Fibroblast of lung (primary cell): ENCODE measurements at regions not wholly inside any gene's neighbourhood (a gene's known extent, or its start where the extent isn't known, plus 50 kb on each side); places are given as distances from the start of the nearest gene placed in this dataset.

Source experiments
- DNase-seq, 2 donors: peaks; one replicate each; pipeline versions ENCODE4 v3.0.0 to v3.0.0-alpha.2; 2010; ENCODE audit warnings: low read depth in 2 of 2
- H2AFZ ChIP-seq: 2 replicates; pipeline ENCODE4 v1.5.1; 2012; ENCODE audit warnings: low read length, control low read depth, inconsistent platforms
- H3K27ac ChIP-seq: 2 replicates; pipeline ENCODE4 v1.5.1; 2011; ENCODE audit warnings: low read length, control low read depth; ENCODE audit not compliant: insufficient read depth
- H3K27me3 ChIP-seq: 2 replicates; pipeline ENCODE4 v1.5.1; 2011; ENCODE audit warnings: mild to moderate bottlenecking, low read length; ENCODE audit not compliant: control insufficient read depth, insufficient read depth
- H3K36me3 ChIP-seq: 2 replicates; pipeline ENCODE4 v1.5.1; 2011; ENCODE audit warnings: low read length; ENCODE audit not compliant: control insufficient read depth, insufficient read depth
- H3K4me1 ChIP-seq: 2 replicates; pipeline ENCODE4 v1.5.1; 2011; ENCODE audit warnings: low read length; ENCODE audit not compliant: control insufficient read depth, insufficient read depth; ENCODE audit errors: extremely low read depth
- H3K4me2 ChIP-seq: 2 replicates; pipeline ENCODE4 v1.5.1; 2011; ENCODE audit warnings: low read length, control low read depth; ENCODE audit not compliant: insufficient read depth; ENCODE audit errors: extremely low read depth
- H3K4me3 ChIP-seq, 4 experiments: fragments of 200-600 bp in 1 of 4; sonication (generic) in 1 of 4; replicated peaks in 1 of 4; 2 replicates each; pipeline ENCODE4 v1.5.1; 2011 to 2016; ENCODE audit warnings: low read length in 4 of 4, low read depth in 3 of 4, mild to moderate bottlenecking in 3 of 4, control low read depth in 2 of 4, inconsistent platforms in 1 of 4, mixed read lengths in 1 of 4; ENCODE audit not compliant: insufficient read depth in 1 of 4; ENCODE audit errors: control extremely low read depth in 1 of 4
- H3K79me2 ChIP-seq: 2 replicates; pipeline ENCODE4 v1.5.1; 2012; ENCODE audit warnings: mild to moderate bottlenecking, low read length, inconsistent platforms; ENCODE audit not compliant: control insufficient read depth, insufficient read depth
- H3K9ac ChIP-seq: 2 replicates; pipeline ENCODE4 v1.5.1; 2011; ENCODE audit warnings: mild to moderate bottlenecking, low read length, control low read depth; ENCODE audit not compliant: insufficient read depth
- H3K9me3 ChIP-seq: 2 replicates; pipeline ENCODE4 v1.5.1; 2012; ENCODE audit warnings: low read depth, low read length; ENCODE audit not compliant: control insufficient read depth, insufficient read depth
- H4K20me1 ChIP-seq: 2 replicates; pipeline ENCODE4 v1.5.1; 2011; ENCODE audit warnings: low read length; ENCODE audit not compliant: control insufficient read depth, insufficient read depth; ENCODE audit errors: extremely low read depth
- EZH2 ChIP-seq: IDR thresholded peaks from 2 replicates; pipeline ENCODE4 v1.5.1; 2012; ENCODE audit warnings: low read length, control low read depth, mild to moderate bottlenecking; ENCODE audit errors: missing control alignments
- TF ChIP-seq, protein P1 (sequence below), 2 donors: IDR thresholded peaks in 1 of 2; conservative IDR thresholded peaks in 1 of 2; 1 replicate in 1 of 2; 2 replicates in 1 of 2; pipeline ENCODE4 v1.5.1; 2011 to 2012; ENCODE audit warnings: low read length in 2 of 2, control low read depth in 1 of 2, inconsistent platforms in 1 of 2, low read depth in 1 of 2, mild to moderate bottlenecking in 1 of 2

GRCh38 chr17:79261355-79262072 is 186.9 kb downstream of the ENGASE start:
- no peaks in the 10 kb centered on the region for H3K4me1 ChIP-seq
- TF ChIP-seq EZH2 = no peak
- TF ChIP-seq, protein P1, sequence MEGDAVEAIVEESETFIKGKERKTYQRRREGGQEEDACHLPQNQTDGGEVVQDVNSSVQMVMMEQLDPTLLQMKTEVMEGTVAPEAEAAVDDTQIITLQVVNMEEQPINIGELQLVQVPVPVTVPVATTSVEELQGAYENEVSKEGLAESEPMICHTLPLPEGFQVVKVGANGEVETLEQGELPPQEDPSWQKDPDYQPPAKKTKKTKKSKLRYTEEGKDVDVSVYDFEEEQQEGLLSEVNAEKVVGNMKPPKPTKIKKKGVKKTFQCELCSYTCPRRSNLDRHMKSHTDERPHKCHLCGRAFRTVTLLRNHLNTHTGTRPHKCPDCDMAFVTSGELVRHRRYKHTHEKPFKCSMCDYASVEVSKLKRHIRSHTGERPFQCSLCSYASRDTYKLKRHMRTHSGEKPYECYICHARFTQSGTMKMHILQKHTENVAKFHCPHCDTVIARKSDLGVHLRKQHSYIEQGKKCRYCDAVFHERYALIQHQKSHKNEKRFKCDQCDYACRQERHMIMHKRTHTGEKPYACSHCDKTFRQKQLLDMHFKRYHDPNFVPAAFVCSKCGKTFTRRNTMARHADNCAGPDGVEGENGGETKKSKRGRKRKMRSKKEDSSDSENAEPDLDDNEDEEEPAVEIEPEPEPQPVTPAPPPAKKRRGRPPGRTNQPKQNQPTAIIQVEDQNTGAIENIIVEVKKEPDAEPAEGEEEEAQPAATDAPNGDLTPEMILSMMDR (conservative IDR thresholded peaks at IDR 0.05 in 1 of 2, IDR thresholded peaks at IDR 0.05 in 1 of 2; ENCODE audit: low read depth in 1 of 2, low read length in 2 of 2) = no peak
- H3K27me3 ChIP-seq = no peaks in the 10 kb centered on the region

GRCh38 chr17:79258843-79259242 is 184.2 kb downstream of the ENGASE start:
- H3K4me1 ChIP-seq = no peaks in the 10 kb centered on the region
- no peaks in the 10 kb centered on the region for H3K9me3 ChIP-seq
- no peak for DNase-seq
- H3K36me3 ChIP-seq = no peaks in the 10 kb centered on the region
- H4K20me1 ChIP-seq = no peaks in the 10 kb centered on the region
- no peak overlapping the region for H2AFZ ChIP-seq
- H3K4me2 ChIP-seq = no peak overlapping the region
- H3K79me2 ChIP-seq = no peaks in the 10 kb centered on the region
- H3K27ac ChIP-seq = no peak overlapping the region
- H3K4me3 ChIP-seq = no peak overlapping the region
- no peaks in the 10 kb centered on the region for H3K27me3 ChIP-seq
- no peak overlapping the region for H3K9ac ChIP-seq
- TF ChIP-seq, protein P1 (conservative IDR thresholded peaks at IDR 0.05 in 1 of 2, IDR thresholded peaks at IDR 0.05 in 1 of 2; ENCODE audit: low read depth in 1 of 2, low read length in 2 of 2) = no peak
- no peak for TF ChIP-seq EZH2

More at GRCh38 chr17:79261355-79262072, 186.9 kb downstream of the ENGASE start:
- no peak overlapping the region for H2AFZ ChIP-seq
- no peaks in the 10 kb centered on the region for H4K20me1 ChIP-seq
- no peaks in the 10 kb centered on the region for H3K36me3 ChIP-seq
- H3K79me2 ChIP-seq = no peaks in the 10 kb centered on the region
- H3K4me3 ChIP-seq = no peak overlapping the region
- H3K9me3 ChIP-seq = no peaks in the 10 kb centered on the region
- DNase-seq = no peak
- H3K9ac ChIP-seq = no peak overlapping the region
- no peak overlapping the region for H3K27ac ChIP-seq
- H3K4me2 ChIP-seq = no peak overlapping the region

DNA sequence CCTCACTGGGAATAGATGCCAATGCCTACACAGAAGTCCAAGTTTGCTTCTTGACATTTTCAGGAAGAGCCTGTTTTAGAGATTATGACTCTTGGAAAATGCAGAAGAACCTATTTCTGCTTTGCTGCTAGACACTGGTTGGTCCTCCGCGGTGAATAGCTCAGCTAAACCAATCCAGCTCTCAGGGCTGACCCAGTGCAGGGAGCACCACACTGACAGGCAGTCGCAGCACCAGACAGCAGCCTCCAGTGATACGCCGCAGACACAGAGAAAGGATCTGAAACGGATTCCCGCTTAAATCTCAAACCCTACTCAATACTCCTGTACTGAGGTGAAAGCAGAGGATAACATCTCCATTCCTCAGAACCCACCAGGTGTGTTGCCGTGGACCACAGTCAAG is 183.4 kb downstream of the ENGASE start:
- H3K4me3 ChIP-seq = no peak overlapping the region
- no peak overlapping the region for H3K4me2 ChIP-seq
- H3K9me3 ChIP-seq = no peaks in the 10 kb centered on the region
- H3K27me3 ChIP-seq = no peaks in the 10 kb centered on the region
- H3K9ac ChIP-seq = no peak overlapping the region
- H3K27ac ChIP-seq = no peak overlapping the region
- no peak for DNase-seq
- H4K20me1 ChIP-seq = no peaks in the 10 kb centered on the region
- no peak overlapping the region for H2AFZ ChIP-seq
- H3K79me2 ChIP-seq = no peaks in the 10 kb centered on the region
- H3K4me1 ChIP-seq = no peaks in the 10 kb centered on the region
- no peaks in the 10 kb centered on the region for H3K36me3 ChIP-seq
- TF ChIP-seq, protein P1 (conservative IDR thresholded peaks at IDR 0.05 in 1 of 2, IDR thresholded peaks at IDR 0.05 in 1 of 2; ENCODE audit: low read depth in 1 of 2, low read length in 2 of 2) = no peak
- TF ChIP-seq EZH2 = no peak
